Ramos (cell line): ENCODE measurements at regions not wholly inside any gene's neighbourhood (a gene's known extent, or its start where the extent isn't known, plus 50 kb on each side); places are given as distances from the start of the nearest gene placed in this dataset.

ENCODE experiments used
- in situ Hi-C: fragments of 300-500 bp; cut with MboI; formaldehyde crosslinking; loops from one replicate; pipeline ENCODE4 v1.14.3; 2022; ENCODE audit warnings: low sequenced_read_pairs; ENCODE audit not compliant: unreplicated experiment

DNA sequence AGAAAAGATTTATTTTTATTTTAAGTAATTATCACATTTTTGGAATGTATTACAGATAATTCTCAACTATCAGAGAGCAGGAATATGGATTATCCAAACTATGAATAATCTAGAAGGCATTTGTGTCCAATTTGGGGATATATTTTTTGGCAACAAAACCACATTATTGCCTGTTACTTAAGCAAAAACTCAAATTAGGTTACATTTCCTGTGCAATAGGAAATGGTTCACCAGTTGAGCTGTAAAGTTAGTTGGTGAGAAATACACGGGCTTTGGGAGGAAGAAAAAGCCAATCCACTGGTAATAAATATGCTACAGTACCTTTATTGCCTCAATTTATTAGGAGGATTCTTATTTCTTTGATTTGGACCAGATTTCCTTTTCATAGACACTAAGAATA lies 1075.2 kb downstream of the PCDH9 start:
- in situ Hi-C loops = no loop called here

DNA sequence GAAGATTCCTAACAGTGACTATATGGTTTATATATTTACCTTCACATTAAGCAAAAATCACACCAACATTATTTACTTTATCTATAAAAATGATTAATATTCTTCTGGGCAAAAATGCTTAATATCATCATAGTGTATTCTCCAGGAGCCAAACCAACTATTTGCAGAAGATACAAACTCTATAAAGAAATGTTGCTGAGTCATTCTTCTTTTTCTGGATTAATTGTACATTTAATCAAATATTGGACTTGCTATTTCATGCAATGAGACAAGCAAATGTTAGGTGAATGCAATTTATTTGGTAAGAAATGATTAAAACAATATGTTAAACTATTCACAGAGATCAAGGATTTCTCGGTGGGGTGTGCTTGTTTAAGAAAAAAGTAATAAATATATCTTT lies 1075.8 kb downstream of the PCDH9 start:
- in situ Hi-C loops = no loop called here

DNA sequence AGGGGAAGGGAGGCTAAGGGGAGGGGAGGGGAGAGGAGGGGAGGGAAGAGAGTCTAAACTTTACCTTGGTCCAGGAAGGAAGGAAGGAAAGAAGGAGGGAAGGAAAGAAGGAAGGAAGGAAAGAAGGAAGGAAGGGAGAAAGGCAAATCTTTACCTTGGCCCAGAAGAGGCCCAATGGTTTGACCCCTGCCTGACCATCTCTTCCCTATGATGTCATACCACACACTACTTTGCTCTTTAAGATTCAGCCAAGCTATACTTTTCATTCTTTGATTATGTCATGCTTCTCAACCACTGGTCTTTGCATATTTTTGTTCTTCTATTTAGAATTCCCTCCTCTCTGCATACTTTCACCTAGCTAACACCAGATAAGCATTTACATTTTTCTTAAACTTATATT lies 1077.5 kb downstream of the PCDH9 start:
- in situ Hi-C loops = no loop called here

DNA sequence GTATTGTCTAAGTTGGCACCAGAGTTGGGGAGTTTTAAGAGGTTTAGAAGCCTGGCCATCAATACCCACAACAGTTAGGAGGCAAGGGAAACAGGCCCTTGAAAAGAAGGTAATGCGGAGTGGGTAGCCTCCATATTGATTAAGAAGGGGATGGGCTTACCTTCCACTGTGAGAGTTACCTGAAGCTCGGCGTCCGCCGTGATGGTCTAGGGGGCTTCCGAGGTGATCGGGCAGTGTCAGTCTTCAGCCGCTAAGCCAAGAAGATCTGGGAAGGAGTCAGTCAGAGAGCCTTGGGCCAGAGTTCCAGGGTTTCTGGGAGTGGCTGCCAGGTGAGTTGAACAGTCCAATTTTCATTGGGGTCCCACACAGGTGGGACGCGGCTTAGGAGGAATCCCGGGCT lies 1085.8 kb downstream of the PCDH9 start:
- in situ Hi-C loops = loop anchor here (25.0 kb wide), 1 partner anchor 1093 kb away; the partner anchor contains the start of gene PCDH9

DNA sequence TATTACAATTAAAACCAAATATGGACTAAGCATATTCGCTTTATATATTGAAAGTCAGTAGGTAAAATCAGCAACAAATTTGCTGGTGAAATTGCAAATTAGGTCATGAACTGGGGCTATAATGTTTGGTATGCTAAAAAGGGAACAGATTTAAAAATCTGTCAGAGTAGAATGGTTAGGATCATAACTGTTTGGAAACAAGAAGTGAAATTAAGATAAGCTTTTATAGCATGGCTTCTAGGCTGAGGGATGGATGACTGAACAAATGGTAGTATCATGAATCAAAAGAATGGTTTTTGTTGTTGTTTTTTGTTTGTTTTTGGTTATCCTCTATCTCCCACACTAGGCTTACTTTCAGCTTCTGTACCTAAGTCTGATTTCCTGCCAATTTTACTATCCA lies 1090.4 kb downstream of the PCDH9 start:
- in situ Hi-C loops = loop anchor here (25.0 kb wide), 1 partner anchor 1098 kb away; the partner anchor contains the start of gene PCDH9

DNA sequence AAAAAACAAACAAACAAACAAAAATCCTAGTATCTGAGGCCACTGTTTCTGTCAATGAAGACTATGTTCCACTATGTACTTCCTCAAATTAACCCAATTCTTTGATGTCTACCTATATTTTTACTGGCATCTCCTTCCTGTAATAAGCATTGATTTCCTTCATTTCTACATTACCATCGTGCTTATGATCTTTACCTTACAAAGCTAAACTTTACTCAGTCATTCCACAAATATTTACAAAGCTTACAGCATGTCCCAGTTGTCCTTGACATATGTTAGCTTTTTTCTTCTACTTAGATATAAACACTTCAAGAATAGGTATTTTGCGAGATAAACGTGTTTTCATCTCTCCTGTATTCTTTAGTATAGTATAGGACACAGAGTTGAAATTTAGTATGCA lies 1090.9 kb downstream of the PCDH9 start:
- in situ Hi-C loops = loop anchor here (25.0 kb wide), 1 partner anchor 1098 kb away; the partner anchor contains the start of gene PCDH9

DNA sequence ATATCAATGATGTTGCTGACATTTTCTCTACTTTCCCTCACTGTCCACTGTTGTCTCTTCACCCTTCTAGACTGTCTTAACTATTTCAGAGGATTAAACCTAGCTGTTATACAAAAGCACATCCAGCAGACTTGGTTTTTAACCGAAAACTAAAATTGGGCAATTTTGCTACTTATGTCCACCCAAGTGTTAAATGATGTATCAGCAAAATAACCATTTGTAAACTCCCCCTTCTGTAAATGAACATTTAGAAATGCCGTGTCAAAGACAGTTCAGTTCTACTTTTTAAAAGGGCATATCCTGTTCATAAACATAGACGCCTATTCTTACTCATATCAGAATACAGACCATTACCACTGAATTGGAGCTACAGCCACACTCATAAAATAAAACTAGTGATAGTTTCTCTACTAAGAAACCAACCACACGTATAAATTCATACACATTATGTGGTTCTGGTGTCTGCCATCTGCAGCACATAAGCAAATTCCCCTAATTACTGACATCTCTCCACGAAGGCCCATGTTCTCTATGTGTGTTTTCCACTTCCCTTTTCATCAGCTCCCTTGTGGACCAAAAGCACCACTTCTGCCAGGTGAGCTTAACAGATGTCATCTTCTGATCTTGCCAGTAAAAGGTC lies 1091.8 kb downstream of the PCDH9 start:
- in situ Hi-C loops = loop anchor here (25.0 kb wide), 1 partner anchor 1099 kb away; the partner anchor contains the start of gene PCDH9

DNA sequence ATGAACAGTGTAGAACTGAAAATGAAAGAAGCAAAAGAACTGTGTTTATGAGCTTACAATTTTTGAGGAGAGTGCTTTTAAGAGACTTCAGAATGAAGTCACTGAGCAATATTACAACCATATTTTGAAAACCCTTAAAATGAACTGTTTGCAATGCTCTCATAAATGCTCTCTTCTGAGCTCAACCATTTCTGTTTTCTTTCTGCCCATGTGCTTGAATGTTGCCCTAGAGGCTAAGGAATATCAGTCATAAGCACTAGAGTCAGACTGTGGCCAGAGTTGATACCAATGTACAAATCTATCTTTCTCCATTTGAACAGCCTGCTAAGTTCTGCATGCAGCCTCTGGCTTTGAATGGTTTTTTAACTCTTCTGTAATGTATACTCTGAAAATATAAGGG lies 1092.8 kb downstream of the PCDH9 start:
- in situ Hi-C loops = loop anchor here (25.0 kb wide), 1 partner anchor 1100 kb away; the partner anchor contains the start of gene PCDH9

DNA sequence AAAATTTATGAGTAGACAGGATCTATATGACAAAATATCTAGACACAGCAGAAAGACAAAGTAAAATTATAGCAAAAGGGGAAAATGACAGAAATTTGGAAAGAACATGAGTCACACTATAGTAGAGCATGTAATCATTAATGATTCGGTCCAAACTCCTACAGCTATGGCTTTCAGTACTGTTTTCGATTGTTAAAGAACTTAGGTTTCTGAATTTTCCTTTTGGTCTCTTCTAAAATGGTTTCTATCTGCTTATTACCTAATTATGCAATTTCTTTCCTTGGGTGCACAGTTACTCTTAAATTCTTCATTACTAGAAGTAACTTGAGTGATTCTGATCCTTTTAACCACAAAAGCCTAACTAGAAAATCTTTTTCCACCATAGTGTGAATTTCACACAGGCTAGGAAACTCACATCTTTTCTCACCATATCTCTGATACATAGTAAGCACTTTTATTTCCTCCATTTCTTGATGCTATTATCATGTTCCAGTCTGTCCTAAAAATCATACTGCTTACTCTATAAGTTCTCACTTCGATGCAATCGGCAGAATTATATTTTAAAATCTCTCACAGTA lies 1101.4 kb downstream of the PCDH9 start:
- in situ Hi-C loops = loop anchor here (25.0 kb wide), 1 partner anchor 1109 kb away; the partner anchor contains the start of gene PCDH9

DNA sequence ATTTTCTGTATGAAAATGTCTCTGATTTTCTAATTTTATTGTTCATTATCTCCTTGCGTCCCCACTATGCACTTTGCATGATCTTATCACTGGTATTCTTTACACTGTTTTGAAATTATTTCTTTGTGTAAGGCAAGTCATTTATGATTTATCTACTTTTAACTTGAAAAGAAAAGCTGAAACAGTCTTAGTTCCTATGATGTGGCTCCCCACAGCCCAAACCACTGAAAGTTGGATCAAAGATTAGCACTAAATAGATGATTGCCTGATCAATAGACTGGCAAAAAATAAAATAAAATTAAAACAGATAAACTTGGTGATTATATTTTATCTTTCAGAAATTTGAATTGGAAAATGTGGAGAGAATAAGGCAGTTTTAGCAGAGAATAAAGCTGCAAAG lies 1101.9 kb downstream of the PCDH9 start:
- in situ Hi-C loops = loop anchor here (25.0 kb wide), 1 partner anchor 1109 kb away; the partner anchor contains the start of gene PCDH9

DNA sequence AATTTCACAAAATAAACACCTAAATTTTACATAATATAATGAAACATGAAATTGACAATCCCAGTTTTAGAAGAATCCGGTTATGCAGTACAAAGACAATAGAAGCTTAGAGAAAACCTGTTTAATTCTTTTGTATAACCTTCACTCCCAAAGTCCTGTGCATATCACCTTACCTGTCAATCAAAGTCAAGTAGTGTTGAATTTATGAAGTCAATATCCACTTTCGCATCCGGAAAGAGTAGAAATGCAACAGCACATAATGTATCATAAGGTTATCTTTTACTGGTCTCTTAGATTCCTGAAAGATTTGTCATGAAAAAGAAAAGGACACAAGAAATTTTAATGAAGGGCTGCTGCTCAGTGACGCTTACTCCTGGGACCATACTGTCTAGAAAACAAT lies 1112.6 kb downstream of the PCDH9 start:
- in situ Hi-C loops = no loop called here

DNA sequence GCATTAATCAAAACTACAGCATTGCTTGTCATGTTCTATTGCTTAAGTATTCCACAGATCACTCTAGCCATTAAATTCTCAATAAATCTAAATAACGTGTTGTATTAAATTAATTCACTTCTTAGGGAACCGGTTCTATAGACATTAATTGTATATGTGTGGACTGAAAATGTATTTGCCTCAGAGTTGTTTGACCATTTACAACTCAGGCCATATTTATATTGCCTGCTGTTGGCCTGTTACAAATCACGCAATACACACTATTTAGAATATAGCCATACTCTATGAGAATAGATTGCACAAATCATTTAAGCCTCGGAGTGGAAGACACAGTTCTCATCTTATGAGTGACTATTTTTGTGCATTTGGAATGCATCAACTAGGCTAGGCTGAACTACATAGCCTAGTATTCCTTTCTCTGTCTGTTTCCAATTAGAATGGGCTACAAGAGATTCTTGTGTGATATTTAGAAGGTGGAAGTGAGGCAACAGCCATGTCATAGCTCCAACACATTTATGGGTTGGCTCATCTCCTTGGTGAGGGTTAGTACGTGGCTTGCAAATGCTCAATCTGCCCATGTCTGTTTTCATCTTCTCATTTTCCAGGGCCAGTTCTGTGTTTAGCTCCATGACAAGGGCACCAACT lies 1116.1 kb downstream of the PCDH9 start:
- in situ Hi-C loops = no loop called here

DNA sequence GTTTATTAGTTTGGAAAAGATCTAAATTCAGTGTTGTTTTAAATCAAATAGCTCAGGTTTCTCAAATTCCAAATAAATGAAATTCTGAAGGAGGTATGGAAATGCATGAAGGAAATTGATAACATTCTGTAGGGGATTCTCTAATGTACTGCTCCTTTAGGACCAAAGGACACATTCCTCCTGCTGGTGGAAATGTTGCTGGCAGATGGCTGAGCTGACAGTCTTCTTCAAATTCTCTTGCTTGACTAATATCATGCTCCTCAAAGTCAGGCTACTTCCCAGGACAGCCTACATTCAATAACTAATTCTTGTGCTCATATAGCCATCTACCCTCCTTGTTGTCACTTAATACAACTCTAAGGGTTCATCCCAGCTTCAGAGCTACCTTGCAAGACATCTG lies 1118.5 kb downstream of the PCDH9 start:
- in situ Hi-C loops = no loop called here

DNA sequence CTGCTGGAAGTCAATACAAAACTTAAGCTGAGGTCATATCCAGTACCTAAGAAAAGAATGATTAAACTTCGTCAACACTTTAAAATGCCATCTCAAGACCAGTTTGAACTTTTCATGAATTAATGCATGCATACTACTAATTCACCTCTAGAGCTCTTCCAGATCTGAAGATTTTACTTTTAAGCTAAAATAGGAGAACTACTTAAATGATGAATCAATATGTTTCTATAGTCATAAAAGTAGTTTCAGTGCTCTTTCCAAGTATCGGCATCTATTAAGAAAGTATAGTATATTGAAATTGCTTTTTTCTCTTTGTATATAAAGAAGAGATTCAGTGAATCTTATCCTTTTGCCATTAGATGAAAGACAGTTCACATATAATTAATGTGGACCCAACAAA lies 1123.9 kb downstream of the PCDH9 start:
- in situ Hi-C loops = no loop called here

DNA sequence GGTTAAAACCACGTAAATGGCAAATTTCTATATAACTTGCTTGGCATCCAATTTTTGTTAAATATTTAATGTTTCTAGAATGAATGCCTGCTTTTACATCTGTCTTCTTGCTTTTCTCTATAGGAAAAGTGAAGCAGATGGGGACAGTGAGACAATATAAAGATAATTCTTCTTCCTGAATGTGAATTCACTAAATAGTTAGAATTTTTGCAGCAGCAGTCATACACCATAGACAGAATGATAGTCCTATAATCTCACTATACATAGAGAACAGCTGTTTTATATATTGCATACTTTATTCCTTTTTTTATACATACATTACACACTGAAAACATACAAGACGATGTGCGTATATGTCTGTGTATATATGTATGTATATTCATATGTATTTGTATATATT lies 1127.3 kb downstream of the PCDH9 start:
- in situ Hi-C loops = no loop called here

DNA sequence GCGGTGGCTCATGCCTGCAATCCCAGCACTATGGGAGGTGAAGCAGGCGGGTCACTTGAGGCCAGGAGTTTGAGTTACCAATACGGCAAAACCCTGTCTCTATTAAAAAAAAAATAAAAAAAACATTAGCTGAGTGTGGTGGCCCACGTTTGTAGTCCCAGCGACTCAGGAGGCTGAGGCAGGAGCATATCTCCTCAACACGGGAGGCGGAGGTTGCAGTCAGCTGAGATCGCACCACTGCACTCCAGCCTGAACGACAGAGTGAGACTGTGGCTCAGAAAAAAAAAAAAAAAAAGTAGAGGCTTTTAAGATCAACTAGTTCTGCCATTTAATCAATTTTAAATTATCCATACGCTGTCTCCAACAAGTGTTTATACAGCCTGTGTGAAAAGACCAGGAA lies 1130.3 kb downstream of the PCDH9 start:
- in situ Hi-C loops = no loop called here

DNA sequence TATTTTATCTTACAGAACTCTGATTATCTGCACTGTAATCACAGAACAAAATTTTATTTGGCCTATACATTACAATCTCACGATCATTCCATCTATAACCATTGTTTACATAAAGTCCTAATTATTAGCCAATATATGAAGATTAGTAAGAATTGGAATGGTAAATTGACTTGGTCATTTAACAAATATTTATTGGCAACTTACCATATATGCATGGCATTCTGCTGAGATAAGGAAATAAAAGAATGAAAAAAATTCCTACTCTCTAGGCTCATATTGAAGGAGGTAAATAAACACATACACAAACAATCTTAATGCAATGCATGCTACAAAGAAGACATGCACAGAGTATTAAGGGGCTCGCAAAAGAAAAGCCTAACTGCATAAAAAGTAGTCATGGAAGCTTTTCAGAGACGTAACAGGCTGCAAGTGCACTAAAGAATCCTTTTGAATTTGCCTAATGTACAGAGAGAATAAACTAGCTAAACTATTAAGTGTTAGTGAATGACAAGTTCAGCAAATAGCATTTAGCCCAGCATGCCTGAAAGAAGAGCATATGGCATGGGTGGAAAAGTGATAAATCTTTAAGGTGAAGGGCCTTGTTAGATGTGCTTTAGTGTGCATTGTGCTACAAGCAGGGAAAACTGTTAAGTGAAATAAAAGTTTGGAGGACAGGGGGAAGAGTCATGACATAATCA lies 1131.1 kb downstream of the PCDH9 start:
- in situ Hi-C loops = no loop called here

DNA sequence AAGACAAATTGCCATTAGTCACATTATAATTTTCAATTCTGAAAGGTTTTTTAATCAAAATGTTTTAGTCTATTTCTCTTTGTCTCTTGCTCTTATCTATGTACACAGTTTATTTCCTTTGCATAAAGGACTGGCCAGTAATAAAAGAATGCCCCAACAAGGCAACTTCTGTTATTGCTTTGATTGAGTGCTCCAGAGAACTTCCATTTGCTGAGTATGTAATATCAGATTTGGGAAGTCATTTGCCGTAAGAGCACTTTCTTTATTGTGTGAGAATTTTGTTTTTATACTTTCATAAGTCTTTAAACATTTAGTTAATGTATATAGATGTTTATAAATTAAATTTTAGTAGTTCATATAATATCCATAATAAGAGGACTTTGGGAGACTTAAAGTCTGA lies 1140.4 kb downstream of the PCDH9 start:
- in situ Hi-C loops = no loop called here

DNA sequence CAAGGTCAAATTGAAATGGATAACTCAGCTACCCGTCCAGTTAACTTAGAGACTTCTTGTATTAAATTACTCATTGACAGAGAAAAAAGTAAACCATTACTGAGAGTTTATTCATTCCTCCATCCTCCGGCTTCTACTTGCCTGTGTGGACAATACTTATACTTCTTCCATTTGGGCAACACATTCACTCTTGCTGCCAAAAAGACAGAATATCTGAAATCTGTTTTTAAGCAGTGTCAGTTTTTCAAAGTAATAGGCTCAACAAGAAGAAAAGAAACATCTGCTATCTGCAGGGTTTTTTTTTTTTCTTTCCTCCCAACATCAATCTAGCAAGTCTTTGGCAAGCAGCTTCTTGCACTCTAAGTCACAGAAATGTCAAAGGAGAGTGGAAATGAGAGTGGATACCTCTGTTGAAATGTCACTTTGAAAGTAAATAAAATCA lies 1142.8 kb downstream of the PCDH9 start:
- in situ Hi-C loops = no loop called here

DNA sequence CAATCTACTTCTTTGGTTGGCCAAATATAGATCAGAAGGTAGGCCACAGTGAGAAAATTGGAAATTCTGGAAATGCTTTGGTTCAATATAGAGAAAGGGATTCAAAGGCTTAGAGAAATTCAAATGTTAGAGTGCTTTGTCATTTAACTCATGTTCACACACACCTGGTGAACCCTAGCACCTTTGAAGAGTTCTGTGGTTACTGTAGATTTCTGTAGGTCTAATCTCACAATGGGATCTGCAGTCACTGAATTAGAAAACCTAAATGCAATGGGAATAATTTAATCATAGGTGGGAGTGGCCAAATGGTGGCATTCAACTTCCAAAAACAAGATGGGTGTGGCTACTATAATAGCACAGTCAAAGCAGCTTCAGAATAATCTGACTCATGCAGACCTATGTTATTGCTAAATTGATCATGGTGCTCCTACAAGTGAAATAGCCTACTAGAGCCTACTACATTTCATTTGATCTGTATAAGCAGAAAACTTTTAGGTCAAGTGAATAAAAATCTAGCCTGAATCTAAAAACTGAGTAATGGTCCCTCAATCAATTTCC lies 1152.9 kb downstream of the PCDH9 start:
- in situ Hi-C loops = no loop called here
